K562 (cell line): ENCODE measurements at regions not wholly inside any gene's neighbourhood (a gene's known extent, or its start where the extent isn't known, plus 50 kb on each side); places are given as distances from the start of the nearest gene placed in this dataset.

Experiments
- ATAC-seq: fragments of 200-7000 bp; cut with Tn5 transposase; 3 replicates; pipeline ENCODE4 v1.9.1; 2020; ENCODE audit warnings: moderate library complexity
- BruUV-seq: library from RNA; stranded (reverse); fragments of 400-500 nt; replicated peaks from 2 replicates; lab custom pipeline; 2021; lab: Mats Ljungman, UMichigan
- CTCF ChIA-PET: fragments of 300-600 bp; formaldehyde crosslinking; extraction: SDS; loops from one replicate; lab custom pipeline; 2021; ENCODE audit warnings: low intra/inter-chr PET ratio; lab: Yijun Ruan, JAX
- POLR2A ChIA-PET: fragments of 300-600, 350-650 bp; sonication (Branson Sonifier 250); formaldehyde crosslinking; extraction: SDS; loops from one replicate; lab custom pipeline; 2021; ENCODE audit warnings: antibody characterized with exemption, inconsistent platforms; lab: Yijun Ruan, JAX
- DNase-seq, 4 experiments: peaks; one replicate each; pipeline versions ENCODE4 v3.0.0 to v3.0.0-alpha.2; 2011 to 2018; ENCODE audit warnings: low spot score in 3 of 4, mixed read lengths in 3 of 4; ENCODE audit errors: extremely low read depth in 1 of 4
- FAIRE-seq: peaks from 2 replicates; lab custom pipeline; 2011; peaks lifted over from hg19 to GRCh38; lab: Jason Lieb, UNC
- H2AFZ ChIP-seq: 2 replicates; pipeline ENCODE4 v1.6.0; 2011; ENCODE audit warnings: low read depth, low read length, control low read depth, inconsistent platforms
- H3K27ac ChIP-seq: fragments of 200-600 bp; 3 replicates; pipeline ENCODE4 v1.8.0; 2011; ENCODE audit warnings: low read depth, mild to moderate bottlenecking, control low read depth, inconsistent platforms, low read length, moderate library complexity, mixed read lengths; ENCODE audit errors: extremely low read depth
- H3K27me3 ChIP-seq, 2 experiments: fragments of 300-600 bp in 1 of 2; 2 replicates in 1 of 2; 3 replicates in 1 of 2; pipeline versions ENCODE4 v1.6.0 to v1.8.0; 2011; ENCODE audit warnings: inconsistent platforms in 2 of 2, low read length in 2 of 2, mild to moderate bottlenecking in 1 of 2, mixed read lengths in 1 of 2, moderate library complexity in 1 of 2; ENCODE audit not compliant: control insufficient read depth in 2 of 2, insufficient read depth in 2 of 2
- H3K36me3 ChIP-seq: fragments of 300-600 bp; 3 replicates; pipeline ENCODE4 v1.8.0; 2011; ENCODE audit warnings: mild to moderate bottlenecking, low read length, inconsistent platforms; ENCODE audit not compliant: control insufficient read depth, insufficient read depth
- H3K4me1 ChIP-seq, 2 experiments: fragments of 200-600 bp in 1 of 2; replicated peaks in 1 of 2; 2 replicates in 1 of 2; 3 replicates in 1 of 2; pipeline versions ENCODE4 v1.5.1 to v1.8.0; 2011; ENCODE audit warnings: inconsistent platforms in 2 of 2, low read length in 2 of 2, mild to moderate bottlenecking in 1 of 2, mixed read lengths in 1 of 2, moderate library complexity in 1 of 2; ENCODE audit not compliant: control insufficient read depth in 2 of 2, insufficient read depth in 2 of 2
- H3K4me2 ChIP-seq: 2 replicates; pipeline ENCODE4 v1.6.1; 2011; ENCODE audit warnings: low read length, control low read depth, inconsistent platforms, mixed read lengths; ENCODE audit not compliant: insufficient read depth
- H3K4me3 ChIP-seq: fragments of 200-600 bp; sonication (generic), shearing (Covaris generic); 2 replicates; pipeline ENCODE4 v1.5.1; 2016; ENCODE audit warnings: control low read depth, inconsistent platforms
- H3K79me2 ChIP-seq: fragments of 200-600 bp; 3 replicates; pipeline ENCODE4 v1.8.0; 2011; ENCODE audit warnings: low read length, inconsistent platforms; ENCODE audit not compliant: control insufficient read depth, insufficient read depth
- H3K9ac ChIP-seq, 2 experiments: 2 replicates each; pipeline versions ENCODE4 v1.6.0 to v1.6.1; 2011; ENCODE audit warnings: low read depth in 2 of 2, low read length in 2 of 2, control low read depth in 1 of 2, inconsistent platforms in 1 of 2, mild to moderate bottlenecking in 1 of 2, mixed read lengths in 1 of 2; ENCODE audit not compliant: insufficient read depth in 1 of 2
- H3K9me1 ChIP-seq: one replicate; pipeline ENCODE4 v1.6.0; 2011; ENCODE audit warnings: inconsistent platforms, mild to moderate bottlenecking, low read length, moderate library complexity; ENCODE audit not compliant: control insufficient read depth, insufficient read depth
- H3K9me3 ChIP-seq: replicated peaks from 2 replicates; pipeline ENCODE4 v1.5.1; 2011; ENCODE audit warnings: low read depth, low read length, inconsistent platforms; ENCODE audit not compliant: control insufficient read depth, insufficient read depth
- H4K20me1 ChIP-seq: replicated peaks from 2 replicates; pipeline ENCODE4 v1.6.1; 2011; ENCODE audit warnings: low read length, inconsistent platforms, mixed read lengths; ENCODE audit not compliant: control insufficient read depth, insufficient read depth
- EP400 ChIP-seq: fragments of 450-650 bp; IDR thresholded peaks from 2 replicates; pipeline ENCODE4 v1.6.1; 2017; ENCODE audit warnings: antibody characterized with exemption, mild to moderate bottlenecking, moderate library complexity
- TEAD4 ChIP-seq, 2 experiments: sonication (generic) in 1 of 2; formaldehyde crosslinking in 1 of 2; IDR thresholded peaks; 2 replicates each; pipeline versions ENCODE4 v1.6.1 to v1.8.0; 2012 to 2022; ENCODE audit warnings: borderline replicate concordance in 1 of 2, inconsistent platforms in 1 of 2, low read length in 1 of 2, mild to moderate bottlenecking in 1 of 2, missing genetic modification reagents in 1 of 2
- ZNF318 ChIP-seq, 2 experiments: fragments of 450-650 bp; IDR thresholded peaks; 2 replicates each; pipeline ENCODE4 v1.6.1; 2016; ENCODE audit warnings: mild to moderate bottlenecking in 2 of 2, borderline replicate concordance in 1 of 2, low read depth in 1 of 2, moderate library complexity in 1 of 2
- ZNF584 ChIP-seq: fragments of 200-800 bp; sonication (Bioruptor generic); IDR thresholded peaks from 2 replicates; pipeline ENCODE4 v1.6.1; 2016; ENCODE audit warnings: low read depth, mild to moderate bottlenecking, missing genetic modification characterization, missing compliant biosample characterization
- WGBS: fragments of 100-300 bp; shearing (Covaris generic); methylation state at CpG from one replicate; pipeline ENCODE4 v1.1.6; 2016; ENCODE audit warnings: low coverage, mixed read lengths; ENCODE audit not compliant: insufficient coverage; ENCODE audit errors: missing lambda C conversion rate; 5-methylcytosine and 5-hydroxymethylcytosine counted together
- in situ Hi-C: fragments of 300-500 bp; cut with MboI; formaldehyde crosslinking; loops from 4 replicates; pipeline ENCODE4 v1.15.0; 2018; ENCODE audit warnings: inconsistent platforms, mixed read lengths
- intact Hi-C: fragments of 100-400 bp; cut with micrococcal nuclease; formaldehyde crosslinking; loops from 2 replicates; pipeline ENCODE4 v1.14.2; 2022
- TF ChIP-seq, protein P1 (sequence below): fragments of 250-450 bp; sonication (Bioruptor Pico); IDR thresholded peaks from 2 replicates; pipeline ENCODE4 v1.5.1; 2021; ENCODE audit warnings: mild to moderate bottlenecking

GRCh38 chr6:22942403-22942802 is 373.0 kb downstream of the HDGFL1 start:
- H3K9me3 ChIP-seq = no peaks in the 10 kb centered on the region; the same call in 1 of the 2 replicates
- no peak for FAIRE-seq
- intact Hi-C loops = no loop called here
- DNase-seq = no peak
- no peak overlapping the region for H3K4me3 ChIP-seq
- in situ Hi-C loops = no loop called here
- H3K9me1 ChIP-seq = no peaks in the 10 kb centered on the region
- 2% methylated on average over 2 of the region's 2 CpGs for WGBS
- H2AFZ ChIP-seq = no peak overlapping the region
- H3K9ac ChIP-seq = no peak overlapping the region
- CTCF ChIA-PET = no interaction called here
- BruUV-seq = no TSS peak
- H3K27me3 ChIP-seq = no peaks in the 10 kb centered on the region
- no peak overlapping the region for H3K4me2 ChIP-seq
- H3K79me2 ChIP-seq = no peaks in the 10 kb centered on the region
- no peak for ATAC-seq
- POLR2A ChIA-PET = no interaction called here
- no peak overlapping the region for H3K27ac ChIP-seq
- H4K20me1 ChIP-seq = no peaks in the 10 kb centered on the region
- no peaks in the 10 kb centered on the region for H3K4me1 ChIP-seq
- no peaks in the 10 kb centered on the region for H3K36me3 ChIP-seq
- TF ChIP-seq, protein P1, sequence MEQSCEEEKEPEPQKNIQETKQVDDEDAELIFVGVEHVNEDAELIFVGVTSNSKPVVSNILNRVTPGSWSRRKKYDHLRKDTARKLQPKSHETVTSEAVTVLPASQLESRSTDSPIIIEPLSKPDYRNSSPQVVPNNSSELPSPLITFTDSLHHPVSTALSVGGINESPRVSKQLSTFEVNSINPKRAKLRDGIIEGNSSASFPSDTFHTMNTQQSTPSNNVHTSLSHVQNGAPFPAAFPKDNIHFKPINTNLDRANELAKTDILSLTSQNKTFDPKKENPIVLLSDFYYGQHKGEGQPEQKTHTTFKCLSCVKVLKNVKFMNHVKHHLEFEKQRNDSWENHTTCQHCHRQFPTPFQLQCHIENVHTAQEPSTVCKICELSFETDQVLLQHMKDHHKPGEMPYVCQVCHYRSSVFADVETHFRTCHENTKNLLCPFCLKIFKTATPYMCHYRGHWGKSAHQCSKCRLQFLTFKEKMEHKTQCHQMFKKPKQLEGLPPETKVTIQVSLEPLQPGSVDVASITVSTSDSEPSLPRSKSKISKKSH (CRISPR knock-in tag) = no peak
- no peak for TF ChIP-seq TEAD4 (IDR thresholded peaks at IDR 0.05; ENCODE audit: low read length)
- no peak for TF ChIP-seq TEAD4 (CRISPR knock-in tag; IDR thresholded peaks at IDR 0.05; ENCODE audit: borderline replicate concordance)
- TF ChIP-seq ZNF318 (IDR thresholded peaks at IDR 0.05; ENCODE audit: borderline replicate concordance in 1 of 2, low read depth in 1 of 2) = no peak
- no peak for TF ChIP-seq ZNF584 (CRISPR knock-in tag)
- TF ChIP-seq EP400 = no peak
